AG04450 (cell line): ENCODE measurements at regions not wholly inside any gene's neighbourhood (a gene's known extent, or its start where the extent isn't known, plus 50 kb on each side); places are given as distances from the start of the nearest gene placed in this dataset.

ENCODE experiments used
- CTCF ChIA-PET: fragments of 300-600, 350-600 bp; formaldehyde crosslinking; extraction: SDS; loops from one replicate; lab custom pipeline; 2022; ENCODE audit warnings: antibody characterized with exemption, inconsistent platforms; lab: Charles Lee
- POLR2A ChIA-PET: fragments of 350-600 bp; formaldehyde crosslinking; extraction: SDS; loops from one replicate; lab custom pipeline; 2021; ENCODE audit warnings: antibody characterized with exemption, inconsistent platforms; lab: Yijun Ruan, JAX
- DNase-seq: peaks from one replicate; pipeline ENCODE4 v3.0.0-alpha.2; 2011; ENCODE audit warnings: low read depth, low spot score
- H3K27ac ChIP-seq: one replicate; pipeline ENCODE4 v1.5.1; 2012; ENCODE audit warnings: low read depth, low read length, control low read depth
- H3K27me3 ChIP-seq: one replicate; pipeline ENCODE4 v1.6.0; 2012; ENCODE audit warnings: low read length; ENCODE audit not compliant: control insufficient read depth, insufficient read depth
- H3K4me3 ChIP-seq: 2 replicates; pipeline ENCODE4 v1.5.1; 2011; ENCODE audit warnings: mild to moderate bottlenecking, low read depth, low read length, control low read depth
- H3K9me3 ChIP-seq: 2 replicates; pipeline ENCODE4 v1.5.1; 2012; ENCODE audit warnings: low read length; ENCODE audit not compliant: control insufficient read depth, insufficient read depth
- TF ChIP-seq, protein P1 (sequence below): IDR thresholded peaks from 2 replicates; pipeline ENCODE4 v1.5.1; 2011; ENCODE audit warnings: low read depth, low read length, control low read depth, inconsistent platforms

GRCh38 chrX:17291171-17291900 lies 83.7 kb upstream of the NHS start:
- no peak overlapping the region for H3K27ac ChIP-seq
- H3K27me3 ChIP-seq: no peaks in the 10 kb centered on the region
- TF ChIP-seq, protein P1, sequence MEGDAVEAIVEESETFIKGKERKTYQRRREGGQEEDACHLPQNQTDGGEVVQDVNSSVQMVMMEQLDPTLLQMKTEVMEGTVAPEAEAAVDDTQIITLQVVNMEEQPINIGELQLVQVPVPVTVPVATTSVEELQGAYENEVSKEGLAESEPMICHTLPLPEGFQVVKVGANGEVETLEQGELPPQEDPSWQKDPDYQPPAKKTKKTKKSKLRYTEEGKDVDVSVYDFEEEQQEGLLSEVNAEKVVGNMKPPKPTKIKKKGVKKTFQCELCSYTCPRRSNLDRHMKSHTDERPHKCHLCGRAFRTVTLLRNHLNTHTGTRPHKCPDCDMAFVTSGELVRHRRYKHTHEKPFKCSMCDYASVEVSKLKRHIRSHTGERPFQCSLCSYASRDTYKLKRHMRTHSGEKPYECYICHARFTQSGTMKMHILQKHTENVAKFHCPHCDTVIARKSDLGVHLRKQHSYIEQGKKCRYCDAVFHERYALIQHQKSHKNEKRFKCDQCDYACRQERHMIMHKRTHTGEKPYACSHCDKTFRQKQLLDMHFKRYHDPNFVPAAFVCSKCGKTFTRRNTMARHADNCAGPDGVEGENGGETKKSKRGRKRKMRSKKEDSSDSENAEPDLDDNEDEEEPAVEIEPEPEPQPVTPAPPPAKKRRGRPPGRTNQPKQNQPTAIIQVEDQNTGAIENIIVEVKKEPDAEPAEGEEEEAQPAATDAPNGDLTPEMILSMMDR: no peak
- no peak overlapping the region for H3K4me3 ChIP-seq
- ChIA-PET POLR2A (no interaction called here), CTCF (no interaction called here)
- DNase-seq: no peak
- no peaks in the 10 kb centered on the region for H3K9me3 ChIP-seq

GRCh38 chrX:17292111-17292527 lies 82.9 kb upstream of the NHS start:
- ChIA-PET POLR2A (no interaction called here), CTCF (no interaction called here)
- no peak for DNase-seq
- Histone ChIP-seq H3K27me3 (no peaks in the 10 kb centered on the region), H3K27ac (no peak overlapping the region), H3K4me3 (no peak overlapping the region), H3K9me3 (no peaks in the 10 kb centered on the region)
- TF ChIP-seq, protein P1: no peak

DNA sequence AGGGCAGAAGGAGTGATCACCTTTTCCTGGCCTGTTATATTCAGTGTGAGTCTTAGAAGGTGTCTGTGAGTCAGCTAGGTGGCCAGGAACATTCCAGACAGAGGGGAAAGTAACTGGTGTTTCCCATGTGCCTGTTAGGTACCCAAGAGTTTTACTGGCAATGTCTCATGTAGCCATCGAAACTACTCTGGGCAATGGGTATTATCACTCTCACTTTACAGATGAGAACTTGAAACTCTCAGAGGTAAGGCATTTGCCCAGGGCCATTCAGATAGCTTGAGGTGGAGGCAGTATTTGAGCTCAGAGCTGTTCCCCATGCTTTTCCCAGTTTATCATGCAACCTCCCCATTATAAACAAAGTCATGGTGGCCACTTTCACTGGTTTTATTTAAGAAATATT lies 80.4 kb upstream of the NHS start:
- no peak overlapping the region for H3K4me3 ChIP-seq
- CTCF ChIA-PET: no interaction called here

GRCh38 chrX:17295791-17296190 lies 79.2 kb upstream of the NHS start:
- H3K4me3 ChIP-seq: no peak overlapping the region
- DNase-seq: no peak
- H3K27me3 ChIP-seq: no peaks in the 10 kb centered on the region
- H3K9me3 ChIP-seq: no peaks in the 10 kb centered on the region
- TF ChIP-seq, protein P1: no peak
- ChIA-PET CTCF (no interaction called here), POLR2A (no interaction called here)
- H3K27ac ChIP-seq: no peak overlapping the region

More for the DNA sequence above, 80.4 kb upstream of the NHS start:
- Histone ChIP-seq H3K9me3 (no peaks in the 10 kb centered on the region), H3K27me3 (no peaks in the 10 kb centered on the region), H3K27ac (no peak overlapping the region)
- TF ChIP-seq, protein P1: no peak
- POLR2A ChIA-PET: no interaction called here
- DNase-seq: no peak

DNA sequence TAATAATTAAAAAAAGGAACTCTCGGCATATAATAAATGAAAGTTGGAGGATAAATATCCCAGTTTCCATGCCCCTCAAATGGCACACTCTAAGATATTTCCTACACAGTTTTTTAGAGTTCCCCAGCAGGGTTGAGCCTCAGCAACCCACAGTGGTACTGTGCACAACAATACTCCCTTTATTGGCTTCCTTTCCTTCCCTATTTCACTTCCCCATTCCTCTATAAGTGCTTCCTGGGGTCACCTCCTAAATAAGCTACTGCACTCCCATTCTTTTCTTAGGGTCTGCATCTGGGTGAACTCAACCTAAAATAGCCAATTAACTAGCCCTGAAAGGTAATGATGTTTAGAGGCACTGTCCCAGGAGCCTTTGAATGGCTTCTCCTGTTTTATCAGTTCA lies 76.4 kb upstream of the NHS start:
- ChIA-PET POLR2A (interaction anchor here (0.7 kb wide), 1 partner anchor 497 kb away, joined by 3 read pairs; no protein-coding TSS in a partner anchor), CTCF (no interaction called here)
- H3K4me3 ChIP-seq: no peak overlapping the region

More for the DNA sequence above, 76.4 kb upstream of the NHS start:
- Histone ChIP-seq H3K27ac (no peak overlapping the region), H3K9me3 (no peaks in the 10 kb centered on the region), H3K27me3 (no peaks in the 10 kb centered on the region)
- no peak for DNase-seq
- TF ChIP-seq, protein P1: no peak
